ENCODE measurements at regions not wholly inside any gene's neighbourhood (a gene's known extent, or its start where the extent isn't known, plus 50 kb on each side); places are given as distances from the start of the nearest gene placed in this dataset.

GRCh38 chr3:72427624-72428023, 420.6 kb downstream of the SHQ1 start:
- TF ChIP-seq CTCF (conservative IDR thresholded peaks at IDR 0.05; ENCODE audit: low read depth, low read length) (no peak), EZH2 (IDR thresholded peaks at IDR 0.05; ENCODE audit: borderline replicate concordance, low read depth, low read length, poor library complexity, severe bottlenecking) (no peak)
